T-cell (primary cell): ENCODE measurements at regions not wholly inside any gene's neighbourhood (a gene's known extent, or its start where the extent isn't known, plus 50 kb on each side); places are given as distances from the start of the nearest gene placed in this dataset.
"Not testable (repeated sequence)": the region's sequence is repeated elsewhere in the genome, so short reads cannot be mapped to it uniquely, and the experiment has no call there.

ENCODE experiments used
- ATAC-seq, 4 experiments: fragments of 200-7000 bp in 3 of 4; fragments of 150-1000 bp in 1 of 4; cut with Tn5 transposase; replicated peaks in 1 of 4; 1 replicate in 3 of 4; 2 replicates in 1 of 4; pipeline ENCODE4 v1.10.0; 2021; ENCODE audit warnings: moderate library complexity in 3 of 4, mild to moderate bottlenecking in 2 of 4, moderate number of reproducible peaks in 1 of 4
- CTCF ChIA-PET, 2 donors: fragments of 300-600 bp; sonication (Branson Sonifier 250); formaldehyde crosslinking; loops; one replicate each; lab custom pipeline; 2022; ENCODE audit warnings: antibody characterized with exemption in 2 of 2; lab: Charles Lee
- POLR2A ChIA-PET, 2 donors: fragments of 300-600 bp; sonication (Branson Sonifier 250); formaldehyde crosslinking; loops; one replicate each; lab custom pipeline; 2022; ENCODE audit warnings: antibody characterized with exemption in 2 of 2; lab: Charles Lee
- DNase-seq, 35 experiments: peaks; one replicate each; pipeline versions ENCODE4 v3.0.0 to v3.0.0-alpha.2; 2013 to 2023
- H3K27ac ChIP-seq: one replicate; pipeline ENCODE4 v1.5.1; 2013; ENCODE audit warnings: low read length
- H3K27me3 ChIP-seq, 2 experiments: replicated peaks in 1 of 2; 1 replicate in 1 of 2; 2 replicates in 1 of 2; pipeline versions ENCODE4 v1.6.1 to v1.7.0; 2013; ENCODE audit warnings: low read length in 1 of 2, mixed read lengths in 1 of 2; ENCODE audit not compliant: control insufficient read depth in 2 of 2, insufficient read depth in 2 of 2; ENCODE audit errors: extremely low read depth in 1 of 2
- H3K36me3 ChIP-seq, 2 donors: 1 replicate in 1 of 2; 2 replicates in 1 of 2; pipeline versions ENCODE4 v1.6.1 to v1.7.0; 2013; ENCODE audit warnings: low read length in 1 of 2; ENCODE audit not compliant: control insufficient read depth in 2 of 2, insufficient read depth in 1 of 2; ENCODE audit errors: extremely low read depth in 1 of 2
- H3K4me1 ChIP-seq, 2 experiments: 1 replicate in 1 of 2; 2 replicates in 1 of 2; pipeline versions ENCODE4 v1.6.1 to v1.7.0; 2013; ENCODE audit warnings: low read length in 2 of 2, mixed read lengths in 1 of 2; ENCODE audit not compliant: insufficient read depth in 2 of 2, control insufficient read depth in 1 of 2; ENCODE audit errors: extremely low read depth in 1 of 2
- H3K4me3 ChIP-seq, 2 donors: 1 replicate in 1 of 2; 2 replicates in 1 of 2; pipeline versions ENCODE4 v1.5.1 to v1.7.0; 2013; ENCODE audit warnings: mild to moderate bottlenecking in 2 of 2, low read length in 1 of 2, moderate library complexity in 1 of 2; ENCODE audit not compliant: control insufficient read depth in 1 of 2; ENCODE audit errors: extremely low read depth in 1 of 2
- H3K9me3 ChIP-seq: 2 replicates; pipeline ENCODE4 v1.7.0; 2013
- H3K27ac Mint-ChIP-seq, 2 donors: one replicate each; pipeline ENCODE4 v1.8.0; 2020 to 2021; ENCODE audit warnings: mild to moderate bottlenecking in 2 of 2, mixed read lengths in 2 of 2
- H3K27me3 Mint-ChIP-seq, 2 donors: one replicate each; pipeline ENCODE4 v1.8.0; 2021 to 2022; ENCODE audit warnings: mixed read lengths in 2 of 2
- H3K36me3 Mint-ChIP-seq: one replicate; pipeline ENCODE4 v1.8.0; 2021; ENCODE audit warnings: mixed read lengths
- H3K4me1 Mint-ChIP-seq, 3 donors: one replicate each; pipeline ENCODE4 v1.8.0; 2020 to 2022; ENCODE audit warnings: mixed read lengths in 3 of 3, mild to moderate bottlenecking in 1 of 3
- H3K4me3 Mint-ChIP-seq, 3 donors: one replicate each; pipeline ENCODE4 v1.8.0; 2020 to 2022; ENCODE audit warnings: mild to moderate bottlenecking in 3 of 3, mixed read lengths in 3 of 3, moderate library complexity in 3 of 3
- H3K9me3 Mint-ChIP-seq, 3 donors: one replicate each; pipeline ENCODE4 v1.8.0; 2020 to 2022; ENCODE audit warnings: mixed read lengths in 3 of 3
- WGBS: methylation state at CpG from one replicate; pipeline ENCODE4 v1.1.5; 2013; ENCODE audit warnings: missing lambda C conversion rate; ENCODE audit not compliant: insufficient coverage; 5-methylcytosine and 5-hydroxymethylcytosine counted together

DNA sequence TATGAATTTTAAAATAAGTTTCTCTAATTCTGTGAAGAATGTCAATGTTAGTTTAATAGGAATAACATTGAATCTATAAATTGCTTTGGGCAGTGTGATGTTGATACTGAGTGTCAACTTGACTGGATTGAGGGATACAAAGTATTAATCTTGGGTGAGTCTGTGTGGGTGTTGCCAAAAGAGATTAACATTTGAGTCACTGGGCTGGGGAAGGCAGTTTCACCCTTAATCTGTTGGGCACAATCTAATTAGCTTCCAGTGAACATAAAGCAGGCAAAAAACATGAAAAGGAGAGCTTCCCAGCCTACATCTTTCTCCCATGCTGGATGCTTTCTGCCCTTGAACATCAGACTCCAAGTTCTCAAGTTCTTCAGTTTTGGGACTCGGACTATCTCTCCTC is 832.0 kb upstream of the ARRDC3 start:
- Histone ChIP-seq H3K27ac (no peak overlapping the region), H3K36me3 (no peaks in the 10 kb centered on the region), H3K27me3 (no peaks in the 10 kb centered on the region), H3K9me3 (no peaks in the 10 kb centered on the region), H3K4me1 (no peaks in the 10 kb centered on the region), H3K4me3 (no peak overlapping the region)
- DNase-seq (no peak), ATAC-seq (no peak)
- Mint-ChIP-seq H3K4me1 (no peaks in the 10 kb centered on the region), H3K27ac (no peak overlapping the region), H3K27me3 (no peaks in the 10 kb centered on the region), H3K4me3 (no peak overlapping the region), H3K9me3 (peaks cover 19 to 27% (median 25%) of the 10 kb centered on the region in 3 donors), H3K36me3 (no peaks in the 10 kb centered on the region)
- ChIA-PET CTCF (interaction anchor here in 1 of 2 donors (0.5 to 0.6 kb wide), 2 partner anchors 37 to 796 kb away, joined by 3 to 6 read pairs; no protein-coding TSS in a partner anchor), POLR2A (no interaction called here)
- no CpG with 5 or more reads among the region's 1 CpG for WGBS

DNA sequence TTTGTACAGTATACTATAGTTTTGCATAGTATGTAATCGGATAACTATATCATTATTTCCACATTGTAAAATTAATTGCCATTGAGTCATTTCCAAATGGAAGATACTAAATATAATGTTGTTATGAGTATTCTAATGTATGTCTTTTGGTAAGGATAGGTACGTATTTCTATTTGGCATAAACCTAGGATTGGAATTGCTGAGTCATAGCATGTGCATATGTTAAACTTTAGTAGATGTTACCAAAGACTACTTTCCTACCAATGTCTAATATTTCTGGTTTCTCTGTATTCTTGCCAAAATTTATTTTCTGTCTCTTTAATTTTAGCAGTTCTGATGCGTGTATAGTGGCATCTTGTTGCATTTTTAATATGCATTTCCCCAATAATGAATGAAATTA is 825.1 kb upstream of the ARRDC3 start:
- no peak for ATAC-seq
- H3K9me3 ChIP-seq: no peaks in the 10 kb centered on the region
- H3K4me3 ChIP-seq: no peak overlapping the region
- Mint-ChIP-seq H3K36me3 (no peaks in the 10 kb centered on the region), H3K27me3 (no peaks in the 10 kb centered on the region), H3K27ac (no peak overlapping the region), H3K9me3 (peaks cover 15 to 21% (median 17%) of the 10 kb centered on the region in 3 donors), H3K4me1 (no peaks in the 10 kb centered on the region), H3K4me3 (no peak overlapping the region)
- CTCF ChIA-PET: no interaction called here
- no peak overlapping the region for H3K27ac ChIP-seq
- no peaks in the 10 kb centered on the region for H3K4me1 ChIP-seq
- no peaks in the 10 kb centered on the region for H3K27me3 ChIP-seq
- no peak for DNase-seq
- H3K36me3 ChIP-seq: no peaks in the 10 kb centered on the region
- POLR2A ChIA-PET: no interaction called here
- no CpG with 5 or more reads among the region's 3 CpGs for WGBS

DNA sequence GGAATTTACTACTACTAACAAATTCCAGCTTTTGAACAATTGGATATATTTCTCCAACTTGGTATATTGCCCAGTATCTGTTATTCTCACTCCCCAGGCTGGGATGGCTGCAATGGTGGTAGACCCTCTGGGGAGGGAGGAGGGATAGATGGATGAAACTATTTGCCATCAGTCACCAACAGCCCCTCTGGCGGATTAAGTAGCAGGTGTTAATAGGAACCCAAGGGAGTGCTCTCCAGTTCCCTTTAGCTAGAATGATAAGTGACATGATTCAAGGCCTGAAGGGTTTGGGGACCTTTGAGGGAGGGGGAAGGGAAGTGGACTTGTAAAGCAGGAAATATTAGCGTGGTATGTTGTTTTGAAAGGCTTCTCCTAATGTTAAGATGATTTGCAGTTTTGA is 824.0 kb upstream of the ARRDC3 start:
- ATAC-seq (no peak), DNase-seq (no peak)
- H3K27ac ChIP-seq: no peak overlapping the region
- H3K27me3 ChIP-seq: no peaks in the 10 kb centered on the region
- H3K36me3 ChIP-seq: no peaks in the 10 kb centered on the region
- Mint-ChIP-seq H3K4me1 (no peaks in the 10 kb centered on the region), H3K36me3 (no peaks in the 10 kb centered on the region), H3K4me3 (no peak overlapping the region), H3K9me3 (peaks cover 12 to 16% (median 12%) of the 10 kb centered on the region in 3 donors), H3K27ac (no peak overlapping the region), H3K27me3 (no peaks in the 10 kb centered on the region)
- H3K9me3 ChIP-seq: no peaks in the 10 kb centered on the region
- CTCF ChIA-PET: no interaction called here
- H3K4me1 ChIP-seq: no peaks in the 10 kb centered on the region
- 31% methylated on average over 2 of the region's 2 CpGs for WGBS
- H3K4me3 ChIP-seq: no peak overlapping the region
- POLR2A ChIA-PET: no interaction called here

GRCh38 chr5:92206681-92207080 is 823.6 kb upstream of the ARRDC3 start:
- H3K4me1 ChIP-seq: no peaks in the 10 kb centered on the region
- no peaks in the 10 kb centered on the region for H3K9me3 ChIP-seq
- H3K27me3 ChIP-seq: no peaks in the 10 kb centered on the region
- peaks cover 8 to 15% (median 8%) of the 10 kb centered on the region in 3 donors for H3K9me3 Mint-ChIP-seq
- H3K4me3 ChIP-seq: no peak overlapping the region
- CTCF ChIA-PET: no interaction called here
- H3K27ac Mint-ChIP-seq: no peak overlapping the region
- no peaks in the 10 kb centered on the region for H3K4me1 Mint-ChIP-seq
- H3K27me3 Mint-ChIP-seq: no peaks in the 10 kb centered on the region
- no peaks in the 10 kb centered on the region for H3K36me3 ChIP-seq
- POLR2A ChIA-PET: no interaction called here
- ATAC-seq (no peak), DNase-seq (no peak)
- no peak overlapping the region for H3K4me3 Mint-ChIP-seq
- no peak overlapping the region for H3K27ac ChIP-seq
- 83% methylated on average over 1 of the region's 5 CpGs for WGBS
- H3K36me3 Mint-ChIP-seq: no peaks in the 10 kb centered on the region

DNA sequence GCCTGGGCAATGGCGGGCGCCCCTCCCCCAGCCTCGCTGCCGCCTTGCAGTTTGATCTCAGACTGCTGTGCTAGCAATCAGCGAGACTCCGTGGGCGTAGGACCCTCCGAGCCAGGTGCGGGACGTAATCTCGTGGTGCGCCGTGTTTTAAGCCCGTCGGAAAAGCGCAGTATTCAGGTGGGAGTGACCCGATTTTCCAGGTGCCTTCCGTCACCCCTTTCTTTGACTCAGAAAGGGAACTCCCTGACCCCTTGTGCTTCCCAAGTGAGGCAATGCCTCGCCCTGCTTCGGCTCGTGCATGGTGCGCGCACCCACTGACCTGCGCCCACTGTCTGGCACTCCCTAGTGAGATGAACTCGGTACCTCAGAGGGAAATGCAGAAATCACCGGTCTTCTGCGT is 815.9 kb upstream of the ARRDC3 start:
- ATAC-seq, H3K27me3 Mint-ChIP-seq, POLR2A ChIA-PET, H3K4me3 Mint-ChIP-seq, H3K4me3 ChIP-seq, CTCF ChIA-PET, H3K27ac Mint-ChIP-seq, H3K4me1 Mint-ChIP-seq, H3K27me3 ChIP-seq, H3K36me3 ChIP-seq, H3K9me3 ChIP-seq, H3K9me3 Mint-ChIP-seq, H3K4me1 ChIP-seq, DNase-seq, H3K36me3 Mint-ChIP-seq, H3K27ac ChIP-seq: not testable (repeated sequence)
- 98% methylated on average over 14 of the region's 27 CpGs for WGBS

DNA sequence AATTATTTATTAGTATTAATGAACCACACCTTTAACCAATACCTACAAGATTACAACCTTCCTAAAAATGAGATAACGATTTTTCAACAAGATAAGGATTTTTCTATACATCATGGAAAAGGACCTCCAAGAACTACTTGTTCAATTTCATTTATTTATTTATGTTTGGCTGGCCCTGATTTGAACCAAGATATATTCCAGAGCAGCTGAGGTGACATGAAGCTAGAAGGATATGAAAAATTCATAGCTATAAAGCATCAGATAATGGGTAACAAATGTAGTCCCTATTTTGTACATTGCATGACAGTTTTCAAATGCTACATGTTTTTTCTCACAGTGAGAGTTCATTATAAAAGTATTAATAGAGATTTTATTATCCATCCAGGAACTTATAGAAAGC is 798.5 kb upstream of the ARRDC3 start:
- H3K27ac ChIP-seq: no peak overlapping the region
- Mint-ChIP-seq H3K4me1 (no peaks in the 10 kb centered on the region), H3K4me3 (no peak overlapping the region), H3K27me3 (no peaks in the 10 kb centered on the region), H3K9me3 (no peaks in the 10 kb centered on the region), H3K36me3 (no peaks in the 10 kb centered on the region), H3K27ac (no peak overlapping the region)
- no CpG with 5 or more reads among the region's 1 CpG for WGBS
- no peak for ATAC-seq
- DNase-seq: no peak
- no peaks in the 10 kb centered on the region for H3K4me1 ChIP-seq
- POLR2A ChIA-PET: no interaction called here
- CTCF ChIA-PET: no interaction called here
- H3K36me3 ChIP-seq: no peaks in the 10 kb centered on the region
- no peaks in the 10 kb centered on the region for H3K9me3 ChIP-seq
- no peak overlapping the region for H3K4me3 ChIP-seq
- no peaks in the 10 kb centered on the region for H3K27me3 ChIP-seq

DNA sequence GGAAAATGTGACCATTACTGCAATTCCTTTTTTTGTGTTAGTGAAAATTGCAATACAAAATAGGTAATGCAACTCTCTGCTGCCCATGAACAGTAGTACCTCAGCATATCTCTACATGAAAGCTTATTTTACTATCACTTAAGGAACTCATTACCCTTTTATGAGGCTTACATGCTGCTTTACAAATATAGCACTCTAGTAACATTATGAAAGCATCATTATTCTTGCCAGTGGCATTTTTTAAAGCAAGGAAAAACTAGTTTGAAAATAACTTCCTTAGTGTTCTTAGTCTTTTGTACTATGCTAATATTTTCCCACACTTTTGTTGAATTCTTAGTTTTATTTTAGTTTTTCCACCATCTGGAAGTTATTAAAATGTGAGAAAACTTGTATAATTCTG is 797.3 kb upstream of the ARRDC3 start:
- Mint-ChIP-seq H3K9me3 (no peaks in the 10 kb centered on the region), H3K27me3 (no peaks in the 10 kb centered on the region), H3K27ac (no peak overlapping the region), H3K4me3 (no peak overlapping the region), H3K4me1 (no peaks in the 10 kb centered on the region), H3K36me3 (no peaks in the 10 kb centered on the region)
- no peaks in the 10 kb centered on the region for H3K36me3 ChIP-seq
- ATAC-seq (no peak), DNase-seq (no peak)
- CTCF ChIA-PET: no interaction called here
- no peaks in the 10 kb centered on the region for H3K27me3 ChIP-seq
- POLR2A ChIA-PET: no interaction called here
- no peak overlapping the region for H3K27ac ChIP-seq
- H3K4me3 ChIP-seq: no peak overlapping the region
- H3K4me1 ChIP-seq: no peaks in the 10 kb centered on the region
- no peaks in the 10 kb centered on the region for H3K9me3 ChIP-seq
